ENCODE measurements at regions not wholly inside any gene's neighbourhood (a gene's known extent, or its start where the extent isn't known, plus 50 kb on each side); places are given as distances from the start of the nearest gene placed in this dataset.

DNA sequence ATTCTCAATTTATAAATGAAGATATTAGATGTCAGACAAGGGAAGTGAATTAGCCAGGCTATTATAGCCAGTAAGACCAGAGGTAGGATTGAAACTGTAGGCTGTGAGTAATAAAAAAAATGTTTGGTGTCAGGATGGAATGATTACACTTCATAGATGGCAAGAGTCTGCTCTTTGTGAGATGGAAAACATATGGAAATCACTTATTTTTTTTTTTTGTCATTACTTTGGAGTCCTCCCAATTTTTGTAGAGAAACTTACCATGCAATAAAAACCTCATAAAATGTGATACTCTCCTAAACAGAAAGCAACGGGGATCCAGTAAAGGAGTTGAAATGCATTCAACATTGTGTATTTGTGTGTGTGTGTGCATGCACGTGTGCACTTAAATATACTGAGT, 532.7 kb upstream of the CDH8 start:
- H3K36me3 ChIP-seq (ENCODE audit: control insufficient read depth, low read depth, low read length), result no peaks in the 10 kb centered on the region
- no peaks in the 10 kb centered on the region for H3K27me3 ChIP-seq (ENCODE audit: control insufficient read depth, insufficient read depth, low read length)
- H3K9me3 ChIP-seq (ENCODE audit: control insufficient read depth, low read depth, low read length), result no peaks in the 10 kb centered on the region
- H3K4me1 ChIP-seq (ENCODE audit: control insufficient read depth, low read depth, low read length), result no peaks in the 10 kb centered on the region
- no peak overlapping the region for H3K9ac ChIP-seq (ENCODE audit: low read length)
- H3K4me3 ChIP-seq (ENCODE audit: low read length), result no peak overlapping the region
- no peak overlapping the region for H3K27ac ChIP-seq (ENCODE audit: low read length)

GRCh38 chr16:62565706-62566105, 529.5 kb upstream of the CDH8 start:
- no peaks in the 10 kb centered on the region for H3K36me3 ChIP-seq (ENCODE audit: control insufficient read depth, low read depth, low read length)

DNA sequence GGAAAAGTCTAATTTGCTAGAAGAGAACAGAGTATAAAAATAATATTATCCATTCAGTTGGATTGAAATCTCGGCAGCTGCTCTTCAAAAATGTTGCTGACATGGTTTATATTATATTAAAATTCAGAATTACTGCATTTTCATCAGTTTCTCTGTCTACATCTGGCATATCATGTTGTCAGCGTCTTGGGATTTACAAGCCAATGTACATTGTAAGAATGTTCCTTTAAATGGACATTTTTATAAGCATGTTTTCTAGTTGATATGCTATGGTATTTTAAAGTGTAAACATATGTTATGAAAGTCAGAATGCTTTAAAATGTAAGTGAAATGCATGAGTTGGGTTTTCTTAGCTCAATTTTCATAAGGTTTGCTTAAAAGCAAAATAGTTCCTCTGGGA, 528.1 kb upstream of the CDH8 start:
- H3K36me3 ChIP-seq (ENCODE audit: control insufficient read depth, low read depth, low read length), result no peaks in the 10 kb centered on the region
- no peaks in the 10 kb centered on the region for H3K4me1 ChIP-seq (ENCODE audit: control insufficient read depth, low read depth, low read length)
- no peak overlapping the region for H3K4me3 ChIP-seq (ENCODE audit: low read length)
- no peaks in the 10 kb centered on the region for H3K9me3 ChIP-seq (ENCODE audit: control insufficient read depth, low read depth, low read length)
- H3K9ac ChIP-seq (ENCODE audit: low read length), result no peak overlapping the region
- no peak overlapping the region for H3K27ac ChIP-seq (ENCODE audit: low read length)
- H3K27me3 ChIP-seq (ENCODE audit: control insufficient read depth, insufficient read depth, low read length), result no peaks in the 10 kb centered on the region

More at GRCh38 chr16:62565706-62566105, 529.5 kb upstream of the CDH8 start:
- H3K4me3 ChIP-seq (ENCODE audit: low read length), result no peak overlapping the region
- H3K9ac ChIP-seq (ENCODE audit: low read length), result no peak overlapping the region
- H3K4me1 ChIP-seq (ENCODE audit: control insufficient read depth, low read depth, low read length), result no peaks in the 10 kb centered on the region
- no peaks in the 10 kb centered on the region for H3K9me3 ChIP-seq (ENCODE audit: control insufficient read depth, low read depth, low read length)
- H3K27ac ChIP-seq (ENCODE audit: low read length), result no peak overlapping the region
- H3K27me3 ChIP-seq (ENCODE audit: control insufficient read depth, insufficient read depth, low read length), result no peaks in the 10 kb centered on the region

DNA sequence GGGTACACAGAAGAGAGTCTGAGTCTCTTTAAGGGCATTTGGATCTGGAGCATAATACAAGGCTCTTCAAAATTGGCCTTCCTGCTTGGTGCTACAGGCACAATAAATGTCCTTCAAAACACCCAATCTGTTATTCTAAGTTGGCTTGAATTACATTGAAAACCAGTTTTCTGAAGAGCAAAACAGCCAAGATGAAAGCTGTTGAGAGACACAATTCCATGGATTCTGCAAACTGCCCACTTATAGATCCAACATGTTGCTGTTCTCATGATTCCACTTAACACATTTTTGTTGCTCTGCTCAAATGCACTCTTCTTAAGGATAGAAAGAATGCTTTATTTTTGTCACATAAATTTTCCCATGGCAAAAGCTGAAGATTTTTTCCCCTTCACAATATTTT, 525.9 kb upstream of the CDH8 start:
- H3K27ac ChIP-seq (ENCODE audit: low read length), result no peak overlapping the region
- H3K9ac ChIP-seq (ENCODE audit: low read length), result no peak overlapping the region
- H3K4me3 ChIP-seq (ENCODE audit: low read length), result no peak overlapping the region
- no peaks in the 10 kb centered on the region for H3K4me1 ChIP-seq (ENCODE audit: control insufficient read depth, low read depth, low read length)
- H3K9me3 ChIP-seq (ENCODE audit: control insufficient read depth, low read depth, low read length), result no peaks in the 10 kb centered on the region
- no peaks in the 10 kb centered on the region for H3K27me3 ChIP-seq (ENCODE audit: control insufficient read depth, insufficient read depth, low read length)
- no peaks in the 10 kb centered on the region for H3K36me3 ChIP-seq (ENCODE audit: control insufficient read depth, low read depth, low read length)

DNA sequence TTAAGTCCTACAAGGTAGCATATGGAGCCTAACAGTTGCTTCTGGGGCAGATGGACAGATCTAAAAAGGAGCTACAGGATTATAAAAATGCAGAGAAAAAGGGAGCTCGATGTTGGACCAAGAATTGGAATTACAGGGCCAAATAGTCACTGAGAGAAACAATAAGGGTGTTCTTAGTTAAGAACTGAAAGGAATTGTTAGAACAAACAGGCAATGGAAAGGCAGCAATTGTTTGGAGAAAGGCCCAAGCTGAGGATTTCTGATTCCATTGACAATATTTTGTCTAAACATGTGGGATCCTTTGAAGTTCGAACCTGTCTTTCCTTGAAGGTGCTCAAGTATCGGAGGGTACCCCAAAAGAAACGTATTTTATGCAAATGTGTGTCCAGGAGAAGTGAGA, 513.6 kb upstream of the CDH8 start:
- no peak overlapping the region for H3K27ac ChIP-seq (ENCODE audit: low read length)
- H3K9ac ChIP-seq (ENCODE audit: low read length), result no peak overlapping the region
- no peak overlapping the region for H3K4me3 ChIP-seq (ENCODE audit: low read length)
- no peaks in the 10 kb centered on the region for H3K27me3 ChIP-seq (ENCODE audit: control insufficient read depth, insufficient read depth, low read length)
- H3K9me3 ChIP-seq (ENCODE audit: control insufficient read depth, low read depth, low read length), result no peaks in the 10 kb centered on the region
- H3K36me3 ChIP-seq (ENCODE audit: control insufficient read depth, low read depth, low read length), result no peaks in the 10 kb centered on the region
- peaks cover 10% of the 10 kb centered on the region for H3K4me1 ChIP-seq (ENCODE audit: control insufficient read depth, low read depth, low read length)

DNA sequence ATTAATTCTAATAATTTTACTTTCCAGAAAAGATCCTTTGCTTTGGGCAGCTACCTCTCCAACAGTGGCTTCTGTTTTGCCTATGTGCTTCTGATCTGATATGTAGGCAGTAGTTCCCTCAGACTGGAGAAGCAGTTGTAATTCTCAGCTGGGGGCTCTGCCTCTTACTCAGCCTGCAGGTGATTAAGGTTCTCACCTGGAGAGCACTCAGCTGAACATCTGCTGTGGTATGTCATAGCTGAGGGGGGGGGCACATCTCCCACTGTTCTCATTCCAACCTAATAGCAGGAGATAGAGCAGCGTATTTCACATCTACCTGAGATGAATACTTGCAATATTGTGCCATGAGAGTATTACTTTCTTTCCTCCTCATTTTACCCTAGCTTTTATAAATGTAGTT, 511.9 kb upstream of the CDH8 start:
- Histone ChIP-seq H3K27ac (ENCODE audit: low read length) (no peak overlapping the region), H3K9ac (ENCODE audit: low read length) (no peak overlapping the region), H3K4me3 (ENCODE audit: low read length) (no peak overlapping the region), H3K27me3 (ENCODE audit: control insufficient read depth, insufficient read depth, low read length) (no peaks in the 10 kb centered on the region), H3K9me3 (ENCODE audit: control insufficient read depth, low read depth, low read length) (no peaks in the 10 kb centered on the region), H3K36me3 (ENCODE audit: control insufficient read depth, low read depth, low read length) (no peaks in the 10 kb centered on the region), H3K4me1 (ENCODE audit: control insufficient read depth, low read depth, low read length) (peaks cover 10% of the 10 kb centered on the region)

- Histone ChIP-seq H3K4me1 (ENCODE audit: control insufficient read depth, low read depth, low read length) (peaks cover 10% of the 10 kb centered on the region), H3K27ac (ENCODE audit: low read length) (no peak overlapping the region), H3K9me3 (ENCODE audit: control insufficient read depth, low read depth, low read length) (no peaks in the 10 kb centered on the region), H3K27me3 (ENCODE audit: control insufficient read depth, insufficient read depth, low read length) (no peaks in the 10 kb centered on the region), H3K36me3 (ENCODE audit: control insufficient read depth, low read depth, low read length) (no peaks in the 10 kb centered on the region), H3K9ac (ENCODE audit: low read length) (no peak overlapping the region), H3K4me3 (ENCODE audit: low read length) (no peak overlapping the region)
Measured at GRCh38 chr16:62546701-62547100, 510.5 kb upstream of the CDH8 start.

- Histone ChIP-seq H3K9me3 (ENCODE audit: control insufficient read depth, low read depth, low read length) (no peaks in the 10 kb centered on the region), H3K4me3 (ENCODE audit: low read length) (no peak overlapping the region), H3K4me1 (ENCODE audit: control insufficient read depth, low read depth, low read length) (peaks cover 10% of the 10 kb centered on the region), H3K27ac (ENCODE audit: low read length) (no peak overlapping the region), H3K27me3 (ENCODE audit: control insufficient read depth, insufficient read depth, low read length) (no peaks in the 10 kb centered on the region), H3K9ac (ENCODE audit: low read length) (no peak overlapping the region), H3K36me3 (ENCODE audit: control insufficient read depth, low read depth, low read length) (no peaks in the 10 kb centered on the region)
Measured at GRCh38 chr16:62545039-62545438, 508.8 kb upstream of the CDH8 start.

DNA sequence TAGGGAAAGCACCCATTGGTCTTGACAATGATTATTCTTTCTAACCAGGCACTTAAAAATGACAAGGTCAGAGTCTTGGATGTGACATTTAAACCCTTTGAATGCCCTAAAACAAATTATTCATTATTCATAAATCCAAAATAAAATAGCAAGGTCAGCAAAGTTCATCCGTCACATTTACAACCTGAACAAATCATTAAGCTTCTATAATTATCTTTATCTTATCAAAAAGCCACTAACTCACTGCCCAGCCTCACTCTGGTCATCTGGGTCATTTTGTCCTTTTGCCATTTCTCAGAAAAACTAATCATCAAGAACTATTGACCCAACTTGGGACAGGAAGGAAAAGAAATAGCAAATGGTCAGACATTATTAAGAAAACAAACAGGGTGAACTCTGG, 507.3 kb upstream of the CDH8 start:
- Histone ChIP-seq H3K9ac (ENCODE audit: low read length) (no peak overlapping the region), H3K4me3 (ENCODE audit: low read length) (no peak overlapping the region), H3K4me1 (ENCODE audit: control insufficient read depth, low read depth, low read length) (peaks cover 10% of the 10 kb centered on the region)

DNA sequence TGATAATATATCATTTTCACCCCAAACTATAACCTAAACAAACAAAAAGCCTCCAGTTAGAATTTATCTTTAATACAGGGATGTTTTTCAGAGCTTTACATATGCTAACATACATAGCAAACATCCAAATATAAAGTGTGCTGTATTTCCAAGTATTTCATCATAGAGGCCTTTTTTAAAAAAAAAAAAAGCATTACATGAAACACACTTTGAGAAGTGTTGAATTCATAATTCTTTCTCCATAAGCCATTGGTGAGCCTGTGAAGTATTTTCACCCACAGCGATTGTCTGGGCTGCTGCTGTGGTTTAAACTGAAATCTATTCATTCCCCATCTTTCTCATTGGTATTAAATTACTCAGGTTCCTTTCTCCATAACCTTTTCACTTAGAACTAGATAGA, 503.4 kb upstream of the CDH8 start:
- Histone ChIP-seq H3K9me3 (ENCODE audit: control insufficient read depth, low read depth, low read length) (no peaks in the 10 kb centered on the region), H3K27ac (ENCODE audit: low read length) (no peak overlapping the region), H3K9ac (ENCODE audit: low read length) (no peak overlapping the region), H3K4me1 (ENCODE audit: control insufficient read depth, low read depth, low read length) (no peaks in the 10 kb centered on the region), H3K36me3 (ENCODE audit: control insufficient read depth, low read depth, low read length) (no peaks in the 10 kb centered on the region), H3K4me3 (ENCODE audit: low read length) (no peak overlapping the region), H3K27me3 (ENCODE audit: control insufficient read depth, insufficient read depth, low read length) (no peaks in the 10 kb centered on the region)

More for the DNA sequence above, 507.3 kb upstream of the CDH8 start:
- H3K36me3 ChIP-seq (ENCODE audit: control insufficient read depth, low read depth, low read length), result no peaks in the 10 kb centered on the region
- no peak overlapping the region for H3K27ac ChIP-seq (ENCODE audit: low read length)
- H3K27me3 ChIP-seq (ENCODE audit: control insufficient read depth, insufficient read depth, low read length), result no peaks in the 10 kb centered on the region
- no peaks in the 10 kb centered on the region for H3K9me3 ChIP-seq (ENCODE audit: control insufficient read depth, low read depth, low read length)

GRCh38 chr16:62530426-62530825, 494.2 kb upstream of the CDH8 start:
- no peak overlapping the region for H3K27ac ChIP-seq (ENCODE audit: low read length)
- no peaks in the 10 kb centered on the region for H3K9me3 ChIP-seq (ENCODE audit: control insufficient read depth, low read depth, low read length)
- no peaks in the 10 kb centered on the region for H3K36me3 ChIP-seq (ENCODE audit: control insufficient read depth, low read depth, low read length)
- H3K4me1 ChIP-seq (ENCODE audit: control insufficient read depth, low read depth, low read length), result peaks cover under 1% of the 10 kb centered on the region
- no peak overlapping the region for H3K9ac ChIP-seq (ENCODE audit: low read length)
- H3K4me3 ChIP-seq (ENCODE audit: low read length), result no peak overlapping the region
- H3K27me3 ChIP-seq (ENCODE audit: control insufficient read depth, insufficient read depth, low read length), result no peaks in the 10 kb centered on the region

GRCh38 chr16:62516001-62516400, 479.8 kb upstream of the CDH8 start:
- Histone ChIP-seq H3K36me3 (ENCODE audit: control insufficient read depth, low read depth, low read length) (no peaks in the 10 kb centered on the region), H3K9me3 (ENCODE audit: control insufficient read depth, low read depth, low read length) (no peaks in the 10 kb centered on the region), H3K9ac (ENCODE audit: low read length) (no peak overlapping the region), H3K27me3 (ENCODE audit: control insufficient read depth, insufficient read depth, low read length) (no peaks in the 10 kb centered on the region), H3K27ac (ENCODE audit: low read length) (no peak overlapping the region), H3K4me3 (ENCODE audit: low read length) (no peak overlapping the region), H3K4me1 (ENCODE audit: control insufficient read depth, low read depth, low read length) (peaks cover 4% of the 10 kb centered on the region)
